GM12878 (cell line): ENCODE measurements at regions not wholly inside any gene's neighbourhood (a gene's known extent, or its start where the extent isn't known, plus 50 kb on each side); places are given as distances from the start of the nearest gene placed in this dataset.

Source experiments
- ATAC-seq: fragments of 200-7000 bp; cut with Tn5 transposase; 3 replicates; pipeline ENCODE4 v1.9.1; 2020; ENCODE audit warnings: mild to moderate bottlenecking, moderate library complexity
- BruUV-seq: library from RNA; stranded (reverse); fragments of 400-500 nt; replicated peaks from 2 replicates; lab custom pipeline; 2021; lab: Mats Ljungman, UMichigan
- CTCF ChIA-PET: fragments of 300-600 bp; sonication (Branson Sonifier 250); formaldehyde crosslinking; extraction: SDS; loops from one replicate; lab custom pipeline; 2021; ENCODE audit warnings: inconsistent platforms; lab: Yijun Ruan, JAX
- POLR2A ChIA-PET: fragments of 350-600 bp; formaldehyde crosslinking; extraction: SDS; loops from one replicate; lab custom pipeline; 2021; ENCODE audit warnings: inconsistent platforms; lab: Charles Lee
- RAD21 ChIA-PET: fragments of 300-600 bp; sonication (Branson Sonifier 250); formaldehyde crosslinking; loops from one replicate; lab custom pipeline; 2023; ENCODE audit warnings: antibody characterized with exemption; ENCODE audit not compliant: unreplicated experiment; lab: Charles Lee
- SMC1A ChIA-PET: fragments of 300-600 bp; sonication (Branson Sonifier 250); formaldehyde crosslinking; loops from one replicate; lab custom pipeline; 2023; ENCODE audit not compliant: unreplicated experiment, uncharacterized antibody; lab: Charles Lee
- DNase-seq: peaks from one replicate; pipeline ENCODE4 v3.0.0-alpha.2; 2011; ENCODE audit warnings: low read depth, low spot score
- FAIRE-seq: peaks from 3 replicates; lab custom pipeline; 2011; peaks lifted over from hg19 to GRCh38; lab: Jason Lieb, UNC
- H2AFZ ChIP-seq: 2 replicates; pipeline ENCODE4 v1.6.0; 2011; ENCODE audit warnings: low read depth, low read length, control low read depth; ENCODE audit not compliant: control insufficient read depth
- H3K27ac ChIP-seq: 2 replicates; pipeline ENCODE4 v1.5.1; 2011; ENCODE audit warnings: control low read depth; ENCODE audit not compliant: control insufficient read depth, insufficient read depth
- H3K27me3 ChIP-seq, 2 experiments: replicated peaks in 1 of 2; 2 replicates each; pipeline versions ENCODE4 v1.6.0 to v1.6.1; 2011; ENCODE audit warnings: low read length in 1 of 2; ENCODE audit not compliant: control insufficient read depth in 2 of 2, insufficient read depth in 2 of 2
- H3K36me3 ChIP-seq, 2 experiments: 2 replicates each; pipeline ENCODE4 v1.5.1; 2011; ENCODE audit warnings: low read length in 1 of 2; ENCODE audit not compliant: control insufficient read depth in 2 of 2, insufficient read depth in 2 of 2
- H3K4me1 ChIP-seq: 2 replicates; pipeline ENCODE4 v1.6.1; 2011; ENCODE audit warnings: mild to moderate bottlenecking, low read length, moderate library complexity, mixed read lengths; ENCODE audit not compliant: control insufficient read depth, insufficient read depth
- H3K4me2 ChIP-seq: 2 replicates; pipeline ENCODE4 v1.6.0; 2011; ENCODE audit warnings: control low read depth; ENCODE audit not compliant: control insufficient read depth, insufficient read depth
- H3K4me3 ChIP-seq: fragments of 200-600 bp; sonication (generic); 2 replicates; pipeline ENCODE4 v1.5.1; 2016
- H3K79me2 ChIP-seq: 2 replicates; pipeline ENCODE4 v1.6.0; 2011; ENCODE audit warnings: low read length; ENCODE audit not compliant: control insufficient read depth, insufficient read depth
- H3K9ac ChIP-seq: 2 replicates; pipeline ENCODE4 v1.8.0; 2011; ENCODE audit warnings: low read length, control low read depth, mixed read lengths; ENCODE audit not compliant: control insufficient read depth, insufficient read depth
- H3K9me3 ChIP-seq: replicated peaks from 3 replicates; pipeline ENCODE4 v1.5.1; 2011; ENCODE audit warnings: mild to moderate bottlenecking, low read length; ENCODE audit not compliant: control insufficient read depth, insufficient read depth
- H4K20me1 ChIP-seq: 2 replicates; pipeline ENCODE4 v1.6.0; 2011; ENCODE audit not compliant: control insufficient read depth, insufficient read depth
- CUX1 ChIP-seq: IDR thresholded peaks from 2 replicates; pipeline ENCODE4 v1.6.1; 2012; ENCODE audit warnings: improper control_type of control experiment, low read depth, low read length; ENCODE audit not compliant: insufficient replicate concordance
- NKRF ChIP-seq: fragments of 450-650 bp; conservative IDR thresholded peaks from 2 replicates; pipeline ENCODE4 v1.6.1; 2017; ENCODE audit warnings: mild to moderate bottlenecking, moderate library complexity
- WGBS: methylation state at CpG from one replicate; pipeline ENCODE4 v1.1.6; 2016; ENCODE audit warnings: low lambda C conversion rate; ENCODE audit not compliant: insufficient replicate concordance, insufficient coverage; ENCODE audit errors: missing lambda C conversion rate; 5-methylcytosine and 5-hydroxymethylcytosine counted together
- in situ Hi-C: fragments of 300-500 bp; cut with MboI; formaldehyde crosslinking; loops from 9 replicates; pipeline ENCODE4 v1.14.3; 2018; ENCODE audit warnings: mixed read lengths
- intact Hi-C: fragments of 100-400 bp; cut with micrococcal nuclease; formaldehyde crosslinking; loops from one replicate; pipeline ENCODE4 v1.14.2; 2022; ENCODE audit not compliant: unreplicated experiment

- no peak for FAIRE-seq
- TF ChIP-seq CUX1 (no peak), NKRF (no peak)
- TF ChIP-seq, all 136 proteins: peak for 0
Observed at GRCh38 chr13:99740251-99740979, 231.2 kb downstream of the ZIC5 start.

More at GRCh38 chr13:99740251-99740979, 231.2 kb downstream of the ZIC5 start:
- Histone ChIP-seq H2AFZ (no peak overlapping the region), H3K4me2 (no peak overlapping the region), H3K27ac (no peak overlapping the region), H3K36me3 (no peaks in the 10 kb centered on the region), H3K9ac (no peak overlapping the region), H3K79me2 (no peaks in the 10 kb centered on the region), H3K27me3 (no peaks in the 10 kb centered on the region; a peak in 1 of 4 replicates), H4K20me1 (no peaks in the 10 kb centered on the region), H3K4me1 (no peaks in the 10 kb centered on the region), H3K4me3 (no peak overlapping the region), H3K9me3 (no peaks in the 10 kb centered on the region)
- ChIA-PET SMC1A (no interaction called here), RAD21 (no interaction called here), CTCF (no interaction called here), POLR2A (no interaction called here)
- ATAC-seq (no peak), DNase-seq (no peak)
- intact Hi-C loops = no loop called here
- no TSS peak for BruUV-seq
- 65% methylated on average over 17 of the region's 17 CpGs for WGBS
- in situ Hi-C loops = no loop called here
